Natural killer cell (primary cell): ENCODE measurements at regions not wholly inside any gene's neighbourhood (a gene's known extent, or its start where the extent isn't known, plus 50 kb on each side); places are given as distances from the start of the nearest gene placed in this dataset.

Experiments
- ATAC-seq, 3 donors: fragments of 150-1000 bp in 2 of 3; fragments of 200-7000 bp in 1 of 3; cut with Tn5 transposase; 1 replicate in 1 of 3; 2 replicates in 2 of 3; pipeline ENCODE4 v1.10.0; 2021; ENCODE audit warnings: mild to moderate bottlenecking in 2 of 3, moderate library complexity in 2 of 3
- DNase-seq, 2 donors: peaks; one replicate each; pipeline versions ENCODE4 v3.0.0 to v3.0.0-alpha.2; 2013 to 2021; ENCODE audit warnings: mixed read lengths in 1 of 2
- H3K27ac ChIP-seq: one replicate; pipeline ENCODE4 v1.5.1; 2013; ENCODE audit warnings: mild to moderate bottlenecking, low read length
- H3K27me3 ChIP-seq: one replicate; pipeline ENCODE4 v1.6.1; 2013; ENCODE audit warnings: low read length; ENCODE audit not compliant: control insufficient read depth, insufficient read depth
- H3K36me3 ChIP-seq: one replicate; pipeline ENCODE4 v1.6.1; 2013; ENCODE audit warnings: low read length; ENCODE audit not compliant: control insufficient read depth, insufficient read depth
- H3K4me1 ChIP-seq: one replicate; pipeline ENCODE4 v1.6.1; 2013; ENCODE audit warnings: low read length; ENCODE audit not compliant: control insufficient read depth, insufficient read depth
- H3K4me3 ChIP-seq: one replicate; pipeline ENCODE4 v1.5.1; 2013; ENCODE audit warnings: low read length
- H3K9me3 ChIP-seq: one replicate; pipeline ENCODE4 v1.6.1; 2013; ENCODE audit warnings: low read length; ENCODE audit not compliant: control insufficient read depth, insufficient read depth
- H3K27ac Mint-ChIP-seq, 2 donors: one replicate each; pipeline ENCODE4 v1.8.0; 2022; ENCODE audit warnings: mild to moderate bottlenecking in 2 of 2, mixed read lengths in 2 of 2, moderate library complexity in 1 of 2
- H3K27me3 Mint-ChIP-seq, 2 donors: one replicate each; pipeline ENCODE4 v1.8.0; 2022; ENCODE audit warnings: low read depth in 2 of 2, mixed read lengths in 2 of 2
- H3K36me3 Mint-ChIP-seq: one replicate; pipeline ENCODE4 v1.8.0; 2022; ENCODE audit warnings: mixed read lengths
- H3K4me1 Mint-ChIP-seq, 2 donors: one replicate each; pipeline ENCODE4 v1.8.0; 2022; ENCODE audit warnings: mixed read lengths in 2 of 2
- H3K4me3 Mint-ChIP-seq: one replicate; pipeline ENCODE4 v1.8.0; 2022; ENCODE audit warnings: mild to moderate bottlenecking, moderate library complexity, mixed read lengths
- H3K9me3 Mint-ChIP-seq, 2 donors: one replicate each; pipeline ENCODE4 v1.8.0; 2022; ENCODE audit warnings: mixed read lengths in 2 of 2
- CTCF ChIP-seq: fragments of 200-600 bp; IDR thresholded peaks from one replicate; pipeline ENCODE4 v1.8.0; 2022; ENCODE audit warnings: antibody characterized with exemption
- WGBS: methylation state at CpG from one replicate; pipeline ENCODE4 v1.1.7; 2013; ENCODE audit warnings: missing lambda C conversion rate; ENCODE audit not compliant: insufficient coverage; 5-methylcytosine and 5-hydroxymethylcytosine counted together
- intact Hi-C: fragments of 100-400 bp; cut with micrococcal nuclease; formaldehyde crosslinking; loops from one replicate; pipeline ENCODE4 v1.14.2; 2022

- no peaks in the 10 kb centered on the region for H3K9me3 ChIP-seq
- ATAC-seq, result no peak
- no peak for TF ChIP-seq CTCF
- no peak for DNase-seq
- H3K4me1 Mint-ChIP-seq, result peaks cover 6 to 15% of the 10 kb centered on the region in 2 donors
- H3K36me3 ChIP-seq, result no peaks in the 10 kb centered on the region
- H3K36me3 Mint-ChIP-seq, result no peaks in the 10 kb centered on the region
- H3K4me3 Mint-ChIP-seq, result peak overlapping the region; percentile 66
- peaks cover 12 to 13% of the 10 kb centered on the region in 2 donors for H3K27me3 Mint-ChIP-seq
- 88% methylated on average over 16 of the region's 16 CpGs for WGBS
- H3K4me1 ChIP-seq, result peaks cover 16% of the 10 kb centered on the region
- H3K27me3 ChIP-seq, result no peaks in the 10 kb centered on the region
- H3K4me3 ChIP-seq, result peak overlapping the region; percentile 45
- intact Hi-C loops, result no loop called here
- peak overlapping the region in 1 of 2 donors; percentile 82 for H3K27ac Mint-ChIP-seq
- H3K9me3 Mint-ChIP-seq, result no peaks in the 10 kb centered on the region
- peak overlapping the region; percentile 40 for H3K27ac ChIP-seq
Observed at GRCh38 chr14:34059037-34059924, 108.4 kb upstream of the EGLN3 start.

GRCh38 chr14:34058510-34058909, 107.6 kb upstream of the EGLN3 start:
- Mint-ChIP-seq H3K27ac (no peak overlapping the region), H3K4me3 (no peak overlapping the region), H3K4me1 (peaks cover 6 to 15% of the 10 kb centered on the region in 2 donors), H3K9me3 (no peaks in the 10 kb centered on the region), H3K36me3 (no peaks in the 10 kb centered on the region), H3K27me3 (peaks cover 12 to 13% of the 10 kb centered on the region in 2 donors)
- no peak for DNase-seq
- H3K27me3 ChIP-seq, result no peaks in the 10 kb centered on the region
- no peak overlapping the region for H3K4me3 ChIP-seq
- H3K27ac ChIP-seq, result no peak overlapping the region
- 91% methylated on average over 1 of the region's 3 CpGs for WGBS
- H3K36me3 ChIP-seq, result no peaks in the 10 kb centered on the region
- no peak for TF ChIP-seq CTCF
- peaks cover 16% of the 10 kb centered on the region for H3K4me1 ChIP-seq
- ATAC-seq, result no peak
- H3K9me3 ChIP-seq, result no peaks in the 10 kb centered on the region
- intact Hi-C loops, result no loop called here

- no peak overlapping the region for H3K27ac ChIP-seq
- H3K27me3 ChIP-seq, result no peaks in the 10 kb centered on the region
- no CpG with 5 or more reads among the region's 1 CpG for WGBS
- DNase-seq (no peak), ATAC-seq (no peak)
- no peaks in the 10 kb centered on the region for H3K36me3 ChIP-seq
- Mint-ChIP-seq H3K4me3 (no peak overlapping the region), H3K9me3 (no peaks in the 10 kb centered on the region), H3K27me3 (peaks cover 6 to 14% of the 10 kb centered on the region in 2 donors), H3K4me1 (peaks cover 11 to 25% of the 10 kb centered on the region in 2 donors), H3K27ac (no peak overlapping the region), H3K36me3 (no peaks in the 10 kb centered on the region)
- intact Hi-C loops, result no loop called here
- no peak overlapping the region for H3K4me3 ChIP-seq
- TF ChIP-seq CTCF, result no peak
- no peaks in the 10 kb centered on the region for H3K9me3 ChIP-seq
- peaks cover 22% of the 10 kb centered on the region for H3K4me1 ChIP-seq
Observed at GRCh38 chr14:34056046-34056445, 105.2 kb upstream of the EGLN3 start.
